GM19463 (cell line): ENCODE measurements at regions not wholly inside any gene's neighbourhood (a gene's known extent, or its start where the extent isn't known, plus 50 kb on each side); places are given as distances from the start of the nearest gene placed in this dataset.

ENCODE experiments used
- ATAC-seq: cut with Tn5 transposase; IDR thresholded peaks from one replicate; pipeline ENCODE4 v1.9.1; 2021; ENCODE audit warnings: mild to moderate bottlenecking, moderate library complexity; ENCODE audit not compliant: unreplicated experiment

GRCh38 chr4:62410371-62411003 lies 1210.4 kb downstream of the ADGRL3 start:
- no peak for ATAC-seq

- no peak for ATAC-seq
These were observed 1208.3 kb downstream of the ADGRL3 start for GRCh38 chr4:62408454-62408853.

GRCh38 chr4:62407534-62407933 lies 1207.4 kb downstream of the ADGRL3 start:
- ATAC-seq = no peak

GRCh38 chr4:62402088-62402806 lies 1202.1 kb downstream of the ADGRL3 start:
- ATAC-seq = no peak

GRCh38 chr4:62399242-62399641 lies 1199.1 kb downstream of the ADGRL3 start:
- ATAC-seq = peak; percentile 70

GRCh38 chr4:62398318-62398717 lies 1198.2 kb downstream of the ADGRL3 start:
- ATAC-seq = no peak

GRCh38 chr4:62394766-62395165 lies 1194.6 kb downstream of the ADGRL3 start:
- no peak for ATAC-seq

GRCh38 chr4:62387808-62388207 lies 1187.7 kb downstream of the ADGRL3 start:
- no peak for ATAC-seq

- ATAC-seq = no peak
These were observed 1177.6 kb downstream of the ADGRL3 start for GRCh38 chr4:62377700-62378099.

- ATAC-seq = no peak
These were observed 1177.1 kb downstream of the ADGRL3 start for GRCh38 chr4:62377245-62377644.

GRCh38 chr4:62366939-62367338 lies 1166.8 kb downstream of the ADGRL3 start:
- no peak for ATAC-seq

- no peak for ATAC-seq
These were observed 1160.0 kb downstream of the ADGRL3 start for GRCh38 chr4:62360156-62360545.

GRCh38 chr4:62359441-62360155 lies 1159.5 kb downstream of the ADGRL3 start:
- no peak for ATAC-seq

GRCh38 chr4:62344915-62345314 lies 1144.8 kb downstream of the ADGRL3 start:
- ATAC-seq = no peak

- no peak for ATAC-seq
These were observed 1144.3 kb downstream of the ADGRL3 start for GRCh38 chr4:62344474-62344873.

- no peak for ATAC-seq
These were observed 1142.2 kb downstream of the ADGRL3 start for GRCh38 chr4:62342346-62342745.

GRCh38 chr4:62328526-62328925 lies 1128.4 kb downstream of the ADGRL3 start:
- ATAC-seq = no peak

GRCh38 chr4:62327612-62328297 lies 1127.6 kb downstream of the ADGRL3 start:
- no peak for ATAC-seq

GRCh38 chr4:62324215-62324614 lies 1124.1 kb downstream of the ADGRL3 start:
- no peak for ATAC-seq

- ATAC-seq = no peak
These were observed 1120.5 kb downstream of the ADGRL3 start for GRCh38 chr4:62320612-62321011.

GRCh38 chr4:62302710-62303109 lies 1102.6 kb downstream of the ADGRL3 start:
- no peak for ATAC-seq
